DMS153 (cell line): ENCODE measurements at regions not wholly inside any gene's neighbourhood (a gene's known extent, or its start where the extent isn't known, plus 50 kb on each side); places are given as distances from the start of the nearest gene placed in this dataset.

Source experiments
- DNase-seq: peaks from one replicate; lab custom pipeline; 2025; lab: John Stamatoyannopoulos, UW

DNA sequence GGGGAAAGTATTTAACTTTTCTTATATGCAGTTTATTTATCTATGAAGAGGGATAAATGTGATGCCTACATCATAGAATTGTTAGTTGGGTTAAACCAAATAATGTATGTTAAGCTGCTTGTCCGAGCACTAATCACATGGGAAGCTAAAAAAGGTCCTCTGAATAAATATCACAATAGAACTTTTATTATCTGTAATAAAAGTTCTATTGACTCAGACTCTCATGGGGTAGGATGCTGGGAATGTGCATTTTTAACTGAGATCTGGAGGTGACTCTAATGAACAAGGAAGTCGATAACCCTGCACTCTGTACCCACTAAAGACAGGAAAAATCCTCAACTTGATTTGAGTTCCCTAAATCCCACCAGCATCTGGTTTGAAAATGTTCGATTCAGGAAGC is 205.9 kb upstream of the IL12B start:
- no peak for DNase-seq

DNA sequence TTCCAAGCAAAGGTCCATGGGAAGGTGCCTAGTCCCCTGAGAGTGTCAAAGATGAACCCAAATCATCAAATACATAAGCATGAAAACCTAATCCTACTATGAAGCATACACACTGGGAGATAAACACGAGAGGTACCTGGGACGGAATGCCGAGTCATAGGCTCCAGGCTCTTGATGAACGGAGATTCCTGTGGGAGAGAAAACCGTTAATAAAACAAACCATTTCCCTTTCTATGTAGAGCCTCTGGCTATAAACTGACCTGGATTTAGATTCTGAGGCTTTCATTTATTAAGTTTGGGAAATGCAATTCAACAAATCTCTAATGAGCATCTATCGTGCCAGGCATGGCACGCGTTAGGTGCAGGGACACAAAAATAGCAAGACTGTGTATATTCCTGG is 206.4 kb upstream of the IL12B start:
- no peak for DNase-seq

DNA sequence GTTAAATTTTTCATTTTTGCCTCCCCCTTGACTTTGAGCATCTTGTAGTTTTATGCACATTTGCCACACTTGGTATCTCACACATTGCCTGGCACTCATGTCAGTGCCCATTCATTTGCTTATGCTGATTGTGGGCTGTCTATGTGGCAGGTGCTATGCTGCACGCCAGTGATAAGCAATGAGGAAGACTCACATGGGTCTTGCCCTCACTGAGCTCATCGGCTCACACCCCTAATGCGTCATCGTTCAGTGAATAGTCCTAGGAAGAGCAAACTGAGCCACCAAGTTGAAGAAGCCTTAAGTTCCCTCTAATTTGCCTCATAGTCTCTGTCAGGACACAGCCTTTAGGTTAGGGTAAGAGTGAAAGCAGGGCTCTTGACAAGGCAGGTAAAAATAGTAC is 209.4 kb upstream of the IL12B start:
- DNase-seq = no peak

DNA sequence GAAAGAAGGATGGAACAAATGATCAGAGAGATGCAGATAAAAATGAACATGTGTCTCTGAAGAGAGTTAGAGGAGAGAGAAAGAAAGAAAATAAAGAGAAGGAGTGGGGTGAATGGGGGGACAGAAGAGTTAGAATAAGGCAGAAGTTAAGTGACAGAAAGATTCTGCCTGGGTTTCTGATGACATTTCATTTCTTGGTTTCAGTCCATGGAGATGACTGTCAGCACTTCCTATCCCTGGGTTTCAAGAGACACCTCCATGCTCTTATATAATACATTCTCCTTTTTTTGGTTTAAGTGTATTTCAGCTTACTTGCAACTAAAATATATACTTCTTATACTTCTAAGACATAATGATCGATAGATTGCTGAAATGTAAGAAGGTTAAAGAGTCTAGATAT is 213.0 kb upstream of the IL12B start:
- no peak for DNase-seq

DNA sequence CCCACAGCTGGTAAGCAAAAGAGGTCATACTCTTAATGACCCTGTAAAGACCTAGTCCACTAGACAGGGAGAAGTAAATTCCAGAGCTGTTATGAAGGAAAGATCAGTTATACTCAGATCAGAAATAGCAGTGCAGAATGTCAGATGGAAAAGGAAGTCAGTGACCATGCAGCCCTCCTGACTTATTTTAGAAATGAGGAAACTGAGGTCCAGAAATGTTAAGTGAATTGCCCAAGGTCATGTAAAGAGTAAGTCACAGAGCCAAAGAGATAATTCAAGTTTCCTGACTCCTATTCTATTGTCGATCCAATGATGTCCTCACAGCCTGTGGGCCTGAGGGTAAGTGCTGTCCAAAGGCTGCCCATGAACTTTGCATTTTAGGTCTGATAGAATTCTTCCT is 214.9 kb upstream of the IL12B start:
- DNase-seq = no peak

DNA sequence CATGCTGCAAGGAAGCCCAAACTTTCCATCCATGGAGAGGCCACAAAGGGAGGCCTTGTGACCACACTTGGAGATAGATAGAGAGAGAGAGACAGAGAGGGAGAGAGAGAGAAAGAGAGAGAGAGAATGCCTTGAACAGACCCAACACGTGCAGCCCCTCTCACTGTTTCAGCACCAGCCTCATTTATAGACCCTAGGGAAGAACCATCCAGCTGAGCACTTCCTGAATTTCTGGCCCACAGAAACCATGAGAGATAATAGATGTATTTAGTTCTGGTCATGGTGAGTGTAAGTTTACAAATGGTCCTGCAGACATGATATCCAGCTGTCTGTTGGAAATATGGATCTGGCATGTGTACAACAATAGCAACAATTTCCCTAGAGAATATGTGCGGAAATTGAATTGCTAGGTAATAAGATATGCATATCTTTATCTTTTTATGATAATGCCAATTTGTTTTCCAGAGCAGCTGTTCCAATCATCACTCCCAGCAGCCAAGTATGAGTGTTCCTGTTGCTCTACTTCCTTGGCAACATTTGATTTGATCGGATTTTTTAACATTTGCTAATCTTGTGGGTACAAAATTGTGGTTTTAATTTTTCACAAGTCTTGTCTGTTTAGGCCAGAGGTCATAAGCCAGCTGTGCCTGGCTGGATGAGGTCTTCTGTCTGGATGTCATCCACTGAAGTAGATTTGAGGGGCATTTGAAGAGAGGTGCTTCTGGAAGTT is 217.3 kb upstream of the IL12B start:
- DNase-seq = no peak

DNA sequence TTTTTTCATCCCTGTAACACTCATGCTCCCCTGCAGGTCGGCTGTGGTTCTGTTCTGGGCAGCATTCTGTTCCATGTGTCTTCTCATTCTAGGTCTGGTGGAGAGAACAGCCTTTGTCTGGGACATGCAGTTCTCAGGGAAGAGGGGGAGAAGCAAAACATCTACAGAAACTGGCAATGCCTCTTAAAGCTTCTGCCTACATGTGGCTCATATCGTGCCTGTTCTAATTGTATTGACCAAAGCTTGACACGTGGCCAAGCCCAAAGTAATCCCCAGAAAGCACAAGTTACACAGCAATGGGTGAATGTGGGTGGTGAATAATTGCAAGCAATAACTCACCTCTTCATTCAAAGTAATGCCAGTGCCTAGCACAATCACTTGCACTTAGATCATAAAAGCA is 218.2 kb upstream of the IL12B start:
- DNase-seq = no peak

DNA sequence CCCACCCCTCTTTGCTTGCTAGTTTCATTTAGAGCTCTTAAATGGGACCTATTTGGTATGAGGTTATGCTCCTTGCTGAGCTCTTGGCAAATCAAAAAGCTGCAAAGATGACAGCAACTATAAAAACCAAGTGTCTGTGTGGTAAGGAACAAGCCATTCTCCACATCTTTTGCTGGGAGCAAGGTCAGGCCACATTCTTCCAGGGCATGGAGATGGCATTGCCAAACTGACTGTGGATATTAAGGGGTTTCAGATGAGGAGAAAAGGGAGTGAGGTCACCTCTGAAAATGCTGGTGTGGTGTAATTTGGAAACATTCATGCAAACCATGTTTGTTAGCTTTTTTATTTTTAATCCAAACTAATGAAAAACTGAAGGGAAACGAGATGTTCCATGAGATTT is 218.8 kb upstream of the IL12B start:
- DNase-seq = no peak

DNA sequence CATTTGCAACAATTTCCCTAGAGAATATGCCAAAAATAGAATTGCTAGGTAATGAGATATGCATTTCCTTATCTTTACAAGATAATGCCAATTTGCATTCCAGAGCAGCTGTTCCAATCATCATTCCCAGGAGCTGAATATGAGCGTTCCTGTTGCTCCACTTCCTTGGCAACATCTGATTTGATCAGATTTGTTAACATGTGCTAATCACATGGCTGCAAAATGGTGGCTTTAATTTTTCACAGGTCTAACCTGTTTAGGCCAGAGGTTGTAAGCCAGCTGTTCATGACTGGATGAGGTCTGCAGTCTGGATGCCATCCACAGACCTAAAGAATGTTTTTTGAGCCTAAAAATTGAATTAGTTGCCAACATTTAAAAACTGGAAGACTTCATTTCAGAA is 220.7 kb upstream of the IL12B start:
- DNase-seq = no peak

DNA sequence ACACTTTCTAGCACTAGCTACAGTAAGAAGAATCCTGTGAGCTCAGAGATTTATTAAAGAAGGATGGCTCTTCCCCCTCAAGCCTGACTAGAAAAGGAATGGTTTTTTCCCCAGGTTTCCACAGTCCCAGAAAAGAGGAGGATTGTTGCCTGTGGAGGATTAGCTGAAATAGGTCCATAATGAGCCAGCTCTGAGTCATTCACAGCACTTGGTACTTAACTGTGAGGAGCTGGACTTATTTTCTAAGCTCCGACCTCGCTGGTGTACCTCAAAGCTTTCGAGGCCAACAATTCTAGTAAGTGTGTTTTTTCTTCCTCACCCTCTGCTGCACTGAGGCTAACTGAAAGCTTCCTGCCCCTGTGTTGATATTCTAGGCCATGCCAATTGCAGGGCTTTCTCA is 222.5 kb upstream of the IL12B start:
- DNase-seq = no peak

DNA sequence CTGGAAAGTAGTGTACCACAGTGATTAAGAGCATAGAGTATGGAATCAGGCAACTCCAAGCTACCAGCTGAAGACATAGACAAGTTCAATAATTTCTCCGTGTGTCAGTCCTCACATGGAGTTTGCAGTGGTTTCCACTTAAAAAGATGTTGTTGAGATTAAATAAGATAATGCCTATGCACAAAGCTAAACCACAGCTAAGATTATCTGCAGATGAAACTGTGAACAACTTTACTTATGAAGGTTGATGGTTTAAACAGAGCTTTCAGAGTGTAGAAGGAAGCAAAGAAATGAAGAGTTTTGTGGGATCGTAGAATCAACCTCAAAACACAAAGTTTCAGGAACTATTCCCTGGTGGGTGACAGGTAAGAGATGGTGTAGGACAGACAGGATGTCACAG is 223.5 kb upstream of the IL12B start:
- DNase-seq = no peak

DNA sequence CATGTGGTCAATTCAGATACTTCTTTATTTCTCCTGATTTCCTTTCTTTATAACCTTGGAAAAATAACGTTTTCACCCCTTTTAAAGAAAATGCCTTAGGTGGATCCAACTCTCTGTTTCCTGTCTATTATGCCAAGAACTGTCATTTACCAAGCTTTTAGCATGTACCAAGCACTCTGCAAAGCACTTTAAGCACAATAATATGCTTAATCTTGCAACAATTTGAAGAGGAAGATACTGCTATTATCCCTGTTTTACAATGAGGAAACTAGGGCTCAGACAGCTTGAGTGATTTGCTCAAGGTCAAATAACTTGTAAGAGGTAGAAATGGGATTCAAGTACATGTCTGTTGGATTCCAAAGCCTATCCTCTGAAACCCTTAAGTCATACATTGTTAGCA is 224.8 kb upstream of the IL12B start:
- DNase-seq = no peak

DNA sequence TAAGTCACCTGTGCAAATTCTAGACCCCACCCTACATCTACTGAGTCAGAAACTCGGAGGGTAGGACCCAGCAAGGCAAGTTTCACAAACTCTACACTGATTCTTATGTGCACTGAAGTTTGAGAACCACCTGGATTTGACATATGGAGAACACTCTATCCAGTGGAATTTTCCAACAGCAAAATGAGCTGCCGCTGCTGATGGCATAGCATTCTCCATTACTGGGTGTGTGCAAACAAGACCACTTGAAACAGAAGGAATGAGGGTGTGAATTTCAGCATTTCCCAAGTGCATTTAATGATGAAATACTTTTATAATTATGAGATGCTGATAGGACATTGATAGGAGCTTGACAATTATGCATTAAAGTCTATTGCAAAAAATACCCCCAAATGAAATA is 229.1 kb upstream of the IL12B start:
- DNase-seq = no peak

DNA sequence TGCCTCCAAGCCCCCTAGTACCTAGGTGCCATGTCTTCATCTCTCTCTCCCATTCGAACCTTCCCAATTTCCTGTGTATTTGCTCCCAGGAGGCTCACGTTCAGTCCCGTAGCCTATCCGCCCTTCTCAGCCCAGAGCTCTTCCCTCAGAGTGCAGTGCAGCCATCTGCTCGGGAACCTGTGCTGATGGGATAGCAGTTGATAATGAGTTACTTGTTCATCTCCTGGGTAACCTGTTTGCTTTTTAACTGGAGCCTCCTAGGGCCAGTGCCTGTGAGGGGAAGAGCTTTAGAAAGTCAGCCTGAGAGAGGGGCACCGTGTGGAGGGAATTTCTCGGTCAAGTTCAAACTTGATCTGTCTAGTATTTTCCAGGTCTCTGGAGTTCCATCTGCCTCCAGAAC is 229.8 kb upstream of the IL12B start:
- DNase-seq = no peak

DNA sequence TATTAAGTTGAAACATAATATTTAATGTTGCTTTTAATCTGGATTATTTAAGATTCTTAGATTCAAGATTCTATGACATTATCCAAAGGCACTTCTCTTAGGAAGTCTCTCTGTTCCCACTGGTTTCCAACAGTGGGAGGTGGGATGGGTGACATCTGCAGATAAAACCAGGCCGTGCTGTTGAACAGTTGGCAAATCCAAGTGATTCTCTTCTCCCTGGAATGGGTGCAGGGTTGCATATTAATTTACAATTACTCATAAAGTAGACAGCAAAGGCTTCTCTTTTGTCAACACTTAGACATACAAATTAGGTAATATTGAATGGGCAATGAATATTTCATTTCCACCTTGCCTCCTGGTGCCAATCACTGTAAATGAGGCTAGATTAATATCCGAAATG is 233.7 kb upstream of the IL12B start:
- no peak for DNase-seq

DNA sequence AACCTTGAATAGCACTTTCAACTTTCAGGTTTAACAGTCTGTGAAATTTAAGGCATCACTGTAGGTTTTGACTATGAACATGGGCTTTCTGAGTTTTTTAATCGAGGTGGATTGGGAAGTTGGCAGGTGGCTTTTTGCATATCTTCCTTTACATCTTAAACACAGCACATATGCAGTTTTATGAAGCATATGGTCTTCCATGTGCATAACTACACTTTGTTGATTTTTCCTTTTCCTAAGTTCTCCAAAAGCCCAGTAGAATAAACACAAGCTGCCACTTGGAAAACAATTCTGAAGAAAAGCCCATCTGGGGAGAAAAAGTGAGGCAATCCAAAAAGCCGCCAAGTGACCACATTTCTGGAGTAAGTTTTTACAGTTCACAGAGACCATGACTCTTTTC is 236.5 kb upstream of the IL12B start:
- no peak for DNase-seq

DNA sequence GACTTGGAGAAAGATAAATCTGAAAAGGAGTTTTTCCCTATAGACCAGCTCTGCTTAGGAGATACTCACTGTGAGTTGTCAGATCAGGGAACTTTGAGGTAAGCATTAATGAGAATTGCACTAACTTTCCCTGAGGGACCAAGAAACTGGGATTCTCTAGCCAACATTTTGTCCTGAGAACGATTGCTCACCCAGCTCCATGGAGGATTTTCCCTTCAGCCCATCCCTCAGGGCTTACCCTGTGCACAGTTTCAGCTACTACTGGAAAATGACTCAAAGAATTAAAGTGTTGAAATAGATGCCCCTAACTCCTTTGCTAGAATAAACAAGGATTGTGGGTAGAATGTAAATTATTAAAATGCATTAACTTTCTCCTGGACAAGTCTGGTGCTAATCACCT is 237.2 kb upstream of the IL12B start:
- no peak for DNase-seq

DNA sequence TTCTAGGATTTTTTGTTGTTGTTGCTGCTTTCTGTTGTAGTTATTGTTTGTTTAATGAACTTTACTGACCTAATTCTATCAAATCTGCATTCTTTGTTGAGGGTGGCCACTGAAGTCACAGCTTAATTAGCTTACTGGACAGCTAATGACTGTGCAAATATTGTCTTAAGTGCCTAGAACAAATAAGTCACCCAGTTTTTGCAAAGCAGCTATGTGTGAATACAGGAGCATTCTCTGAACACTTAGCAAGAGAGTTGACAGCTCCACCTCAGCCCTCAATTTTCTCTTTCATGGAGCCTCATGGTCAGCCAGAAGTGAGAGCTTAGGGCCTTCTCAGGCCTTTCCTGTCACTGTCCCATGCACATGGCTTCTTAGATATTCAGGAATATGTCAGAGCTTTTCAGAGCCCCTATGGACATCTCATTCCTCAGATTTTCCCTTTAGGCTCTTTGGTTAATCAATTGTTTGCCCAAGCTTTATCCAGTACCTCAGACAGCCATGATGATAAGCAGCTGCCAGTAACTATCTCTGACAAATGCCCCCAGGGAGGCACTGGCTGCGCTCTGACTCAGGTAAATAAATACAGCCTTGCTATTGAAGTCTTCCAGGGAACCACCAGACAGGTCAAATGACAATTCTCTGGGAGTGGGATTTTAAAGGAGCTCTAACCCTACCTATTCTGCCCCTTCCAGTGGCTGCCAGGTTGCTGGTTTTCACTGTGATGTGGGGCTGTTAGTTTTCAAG is 241.4 kb upstream of the IL12B start:
- peak; percentile 23 for DNase-seq

DNA sequence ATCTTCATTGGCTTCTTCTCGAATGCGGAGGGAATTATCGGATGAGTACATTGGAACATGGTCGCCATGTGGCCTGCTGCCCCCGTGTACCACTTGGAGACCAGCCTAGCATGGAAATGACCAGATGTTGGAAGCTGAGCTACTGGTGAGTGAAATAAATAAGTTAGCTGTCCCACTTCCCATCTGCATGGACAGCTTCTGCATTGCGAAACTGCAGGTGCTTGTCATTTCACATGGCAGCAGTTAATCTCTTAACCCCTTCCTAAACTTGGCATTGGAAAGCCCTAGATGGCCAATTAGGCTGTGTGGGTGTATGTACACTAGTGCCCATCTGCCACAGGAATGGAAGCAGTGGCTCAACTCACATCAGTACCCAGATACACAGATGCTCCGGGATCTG is 246.6 kb upstream of the IL12B start:
- no peak for DNase-seq

DNA sequence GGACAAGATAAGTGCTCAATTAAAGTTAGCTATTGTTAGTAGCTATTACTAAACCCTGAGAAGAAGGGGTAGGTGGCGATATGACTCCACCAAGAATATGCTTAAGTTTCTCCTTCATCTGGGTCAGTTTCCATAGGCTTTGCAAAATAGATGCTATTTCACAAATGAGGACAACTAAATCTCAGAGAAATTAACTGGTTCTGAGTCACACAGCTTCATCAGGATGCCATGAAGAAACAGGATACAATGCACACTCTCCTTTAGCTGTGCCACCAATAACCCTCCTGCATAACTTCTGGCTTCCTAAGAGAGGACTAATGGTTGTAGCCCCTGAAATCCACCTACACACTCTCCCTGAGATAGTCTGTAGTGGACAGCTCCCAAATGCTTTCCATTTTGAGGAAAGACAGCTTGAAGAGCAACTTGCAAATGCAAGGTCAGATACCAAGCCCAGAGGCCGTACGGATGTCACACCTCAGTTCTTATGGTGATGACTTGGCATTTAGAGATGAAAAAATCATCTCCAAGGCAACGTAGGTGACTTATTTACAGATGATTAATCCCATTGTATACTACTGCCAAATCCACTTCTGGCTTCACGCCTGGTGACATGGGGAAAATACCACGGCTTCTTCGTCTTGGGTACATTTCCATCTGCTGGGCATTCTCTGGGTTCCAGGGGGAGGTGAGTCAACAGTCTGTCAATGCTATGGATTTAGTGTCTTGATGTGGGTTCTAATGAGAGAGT is 251.4 kb upstream of the IL12B start:
- peak; percentile 8 for DNase-seq

DNA sequence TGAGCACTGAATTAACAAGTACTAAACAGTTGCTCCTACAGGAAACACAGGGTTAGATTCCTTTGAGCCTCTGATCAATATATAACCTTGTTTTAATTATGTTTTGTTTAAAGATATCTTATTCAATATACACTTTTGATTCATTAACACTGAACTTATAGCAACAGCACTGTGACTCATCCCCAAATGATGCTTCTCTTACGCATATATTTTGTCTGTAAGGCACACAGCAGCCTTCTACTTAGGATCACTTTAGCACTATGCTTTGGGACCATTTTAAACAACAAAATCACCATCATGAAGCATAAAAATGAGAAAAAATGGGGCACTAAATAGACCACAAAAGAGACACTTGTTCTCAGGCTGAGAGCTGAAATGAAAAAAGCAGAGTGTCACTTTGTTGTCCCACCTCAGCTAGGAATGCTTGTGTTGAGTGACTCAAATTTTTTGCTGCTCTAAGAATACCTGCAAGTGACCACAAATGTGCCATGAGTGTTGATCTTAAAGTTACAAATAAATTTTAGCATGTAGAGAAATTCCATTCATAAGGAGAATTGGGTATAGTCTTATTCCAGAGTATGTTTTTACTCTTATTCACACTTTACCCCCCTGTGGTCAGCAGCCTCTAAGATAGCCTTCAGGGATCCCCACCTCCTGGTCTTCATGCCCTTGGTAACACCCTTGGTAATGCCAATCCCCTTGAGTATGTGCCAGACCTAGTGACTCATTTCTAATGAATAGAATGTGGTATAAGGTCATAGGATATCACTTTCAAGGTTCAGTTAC is 252.7 kb upstream of the IL12B start:
- DNase-seq = no peak

DNA sequence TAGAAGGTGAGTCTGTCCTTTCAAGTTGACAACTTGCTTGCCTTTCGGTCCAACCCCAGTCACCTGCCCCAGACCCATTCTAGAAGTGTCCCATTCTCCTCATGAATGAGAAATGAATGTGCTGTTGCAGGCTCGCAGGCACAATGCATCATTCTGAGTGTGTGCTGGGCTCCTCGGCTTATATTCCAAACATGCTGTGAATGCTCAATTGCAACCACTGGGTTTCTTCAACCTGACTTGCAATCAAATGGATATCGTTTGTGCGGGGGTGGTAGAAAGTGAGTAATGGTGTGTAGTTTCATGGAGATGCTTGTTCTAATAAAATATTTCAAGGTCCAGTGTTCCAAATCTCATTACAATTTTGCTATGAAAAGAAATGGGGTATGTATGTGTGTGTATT is 256.6 kb upstream of the IL12B start:
- no peak for DNase-seq
